ENCODE measurements at regions not wholly inside any gene's neighbourhood (a gene's known extent, or its start where the extent isn't known, plus 50 kb on each side); places are given as distances from the start of the nearest gene placed in this dataset.

GRCh38 chr19:32171719-32172151, 173.7 kb upstream of the ZNF507 start:
- no peak overlapping the region for H3K9ac ChIP-seq (ENCODE audit: low read depth, low read length)
- no peak overlapping the region for H3K27ac ChIP-seq (ENCODE audit: low read depth, low read length)
- no peak overlapping the region for H3K4me3 ChIP-seq (ENCODE audit: low read depth, low read length)
- H3K36me3 ChIP-seq (ENCODE audit: control insufficient read depth, insufficient read depth, low read length): no peaks in the 10 kb centered on the region
- H3K4me1 ChIP-seq (ENCODE audit: control insufficient read depth, insufficient read depth, low read length): peaks cover 7% of the 10 kb centered on the region; the same call in 1 of the 2 replicates
- H3K9me3 ChIP-seq (ENCODE audit: control insufficient read depth, insufficient read depth, low read length): no peaks in the 10 kb centered on the region
- H3K27me3 ChIP-seq (ENCODE audit: control insufficient read depth, insufficient read depth, low read length): no peaks in the 10 kb centered on the region

DNA sequence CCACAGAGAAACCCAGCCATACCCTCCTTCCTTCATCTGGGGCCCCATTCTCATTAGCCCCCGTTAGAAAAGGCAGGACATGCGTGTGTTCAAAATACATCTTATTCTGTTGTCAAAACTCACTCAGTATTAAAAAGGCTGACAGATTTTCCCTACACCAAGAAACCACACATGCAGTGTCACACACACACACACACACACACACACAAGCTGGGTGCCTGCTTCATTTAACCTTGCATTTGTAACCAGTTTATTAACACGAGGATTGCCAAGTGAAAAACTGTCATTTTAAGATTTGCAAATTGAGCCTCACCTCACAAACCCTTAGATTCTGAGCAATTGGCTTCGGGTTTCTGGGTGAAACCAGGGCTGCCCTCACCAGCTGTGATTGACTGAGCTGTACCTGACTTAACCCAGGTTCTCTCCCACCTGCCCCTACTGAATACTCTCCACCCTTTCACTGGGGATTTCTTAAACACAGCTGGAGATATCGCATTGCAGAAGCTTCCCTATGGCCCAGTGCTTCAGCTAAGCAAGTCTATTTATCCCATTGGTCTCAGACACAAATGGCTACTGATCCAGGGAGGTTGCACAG, 172.7 kb upstream of the ZNF507 start:
- Histone ChIP-seq H3K9ac (ENCODE audit: low read depth, low read length) (no peak overlapping the region), H3K4me3 (ENCODE audit: low read depth, low read length) (no peak overlapping the region), H3K9me3 (ENCODE audit: control insufficient read depth, insufficient read depth, low read length) (no peaks in the 10 kb centered on the region), H3K4me1 (ENCODE audit: control insufficient read depth, insufficient read depth, low read length) (peaks cover 7% of the 10 kb centered on the region; the same call in 1 of the 2 replicates), H3K27me3 (ENCODE audit: control insufficient read depth, insufficient read depth, low read length) (no peaks in the 10 kb centered on the region), H3K36me3 (ENCODE audit: control insufficient read depth, insufficient read depth, low read length) (no peaks in the 10 kb centered on the region), H3K27ac (ENCODE audit: low read depth, low read length) (no peak overlapping the region)

DNA sequence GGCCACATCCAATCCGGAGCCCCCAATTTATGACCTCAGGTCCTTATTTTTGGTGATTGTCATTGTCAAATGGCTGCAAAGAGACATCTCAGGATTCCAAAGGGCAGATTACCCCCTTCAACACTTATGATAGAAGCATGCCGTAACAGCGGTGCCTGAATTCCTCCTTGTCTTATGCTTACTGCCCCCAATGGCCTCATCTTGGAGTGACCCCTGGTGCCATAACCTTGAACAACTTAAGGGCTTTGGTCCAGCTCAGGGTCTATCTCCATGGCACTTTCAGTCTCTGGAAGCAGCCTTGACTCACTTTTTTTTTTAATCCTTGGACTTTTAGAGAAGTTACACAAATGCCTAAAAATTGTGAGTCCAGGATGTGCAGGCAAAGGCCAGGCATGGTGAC, 171.6 kb upstream of the ZNF507 start:
- Histone ChIP-seq H3K4me1 (ENCODE audit: control insufficient read depth, insufficient read depth, low read length) (peaks cover 7% of the 10 kb centered on the region; the same call in 1 of the 2 replicates), H3K27ac (ENCODE audit: low read depth, low read length) (no peak overlapping the region), H3K9ac (ENCODE audit: low read depth, low read length) (no peak overlapping the region)

GRCh38 chr19:32174386-32175113, 170.9 kb upstream of the ZNF507 start:
- H3K4me1 ChIP-seq (ENCODE audit: control insufficient read depth, insufficient read depth, low read length): peaks cover 7% of the 10 kb centered on the region; the same call in 1 of the 2 replicates
- no peak overlapping the region for H3K27ac ChIP-seq (ENCODE audit: low read depth, low read length)
- H3K9me3 ChIP-seq (ENCODE audit: control insufficient read depth, insufficient read depth, low read length): no peaks in the 10 kb centered on the region
- H3K9ac ChIP-seq (ENCODE audit: low read depth, low read length): no peak overlapping the region
- H3K27me3 ChIP-seq (ENCODE audit: control insufficient read depth, insufficient read depth, low read length): no peaks in the 10 kb centered on the region
- no peaks in the 10 kb centered on the region for H3K36me3 ChIP-seq (ENCODE audit: control insufficient read depth, insufficient read depth, low read length)
- H3K4me3 ChIP-seq (ENCODE audit: low read depth, low read length): no peak overlapping the region

More for the DNA sequence above, 171.6 kb upstream of the ZNF507 start:
- Histone ChIP-seq H3K9me3 (ENCODE audit: control insufficient read depth, insufficient read depth, low read length) (no peaks in the 10 kb centered on the region), H3K27me3 (ENCODE audit: control insufficient read depth, insufficient read depth, low read length) (no peaks in the 10 kb centered on the region), H3K36me3 (ENCODE audit: control insufficient read depth, insufficient read depth, low read length) (no peaks in the 10 kb centered on the region), H3K4me3 (ENCODE audit: low read depth, low read length) (no peak overlapping the region)

GRCh38 chr19:32176591-32176990, 168.8 kb upstream of the ZNF507 start:
- H3K36me3 ChIP-seq (ENCODE audit: control insufficient read depth, insufficient read depth, low read length): no peaks in the 10 kb centered on the region
- no peak overlapping the region for H3K27ac ChIP-seq (ENCODE audit: low read depth, low read length)
- H3K4me1 ChIP-seq (ENCODE audit: control insufficient read depth, insufficient read depth, low read length): peaks cover 7% of the 10 kb centered on the region; the same call in 1 of the 2 replicates
- no peak overlapping the region for H3K4me3 ChIP-seq (ENCODE audit: low read depth, low read length)
- H3K9ac ChIP-seq (ENCODE audit: low read depth, low read length): no peak overlapping the region
- H3K9me3 ChIP-seq (ENCODE audit: control insufficient read depth, insufficient read depth, low read length): no peaks in the 10 kb centered on the region
- no peaks in the 10 kb centered on the region for H3K27me3 ChIP-seq (ENCODE audit: control insufficient read depth, insufficient read depth, low read length)

GRCh38 chr19:32177686-32178085, 167.7 kb upstream of the ZNF507 start:
- Histone ChIP-seq H3K9ac (ENCODE audit: low read depth, low read length) (no peak overlapping the region), H3K36me3 (ENCODE audit: control insufficient read depth, insufficient read depth, low read length) (no peaks in the 10 kb centered on the region), H3K9me3 (ENCODE audit: control insufficient read depth, insufficient read depth, low read length) (no peaks in the 10 kb centered on the region), H3K27me3 (ENCODE audit: control insufficient read depth, insufficient read depth, low read length) (no peaks in the 10 kb centered on the region), H3K27ac (ENCODE audit: low read depth, low read length) (no peak overlapping the region), H3K4me1 (ENCODE audit: control insufficient read depth, insufficient read depth, low read length) (no peaks in the 10 kb centered on the region; the same call in 1 of the 2 replicates), H3K4me3 (ENCODE audit: low read depth, low read length) (no peak overlapping the region)

DNA sequence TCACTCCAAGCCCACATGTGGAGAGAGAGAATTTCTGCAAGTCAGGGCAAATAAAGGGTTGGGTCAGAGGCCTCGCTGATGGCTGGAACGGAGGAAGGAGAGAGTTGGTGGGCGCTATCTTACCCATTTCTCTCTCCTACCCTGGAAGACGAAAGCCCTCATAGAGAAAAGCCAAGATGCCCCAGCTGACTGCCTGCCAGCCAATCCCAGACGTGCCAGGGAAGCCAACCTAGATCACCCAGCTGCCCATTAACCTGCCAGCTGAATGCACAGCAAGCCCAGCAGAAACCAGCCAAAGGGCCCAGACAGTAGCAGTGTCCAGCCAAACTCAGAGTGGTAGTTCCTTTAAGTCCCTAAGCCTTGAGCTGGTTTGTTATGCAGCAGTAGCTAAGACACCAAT, 167.0 kb upstream of the ZNF507 start:
- no peaks in the 10 kb centered on the region for H3K9me3 ChIP-seq (ENCODE audit: control insufficient read depth, insufficient read depth, low read length)
- H3K9ac ChIP-seq (ENCODE audit: low read depth, low read length): no peak overlapping the region
- no peaks in the 10 kb centered on the region for H3K27me3 ChIP-seq (ENCODE audit: control insufficient read depth, insufficient read depth, low read length)
- H3K4me1 ChIP-seq (ENCODE audit: control insufficient read depth, insufficient read depth, low read length): no peaks in the 10 kb centered on the region
- no peak overlapping the region for H3K27ac ChIP-seq (ENCODE audit: low read depth, low read length)
- H3K36me3 ChIP-seq (ENCODE audit: control insufficient read depth, insufficient read depth, low read length): no peaks in the 10 kb centered on the region
- H3K4me3 ChIP-seq (ENCODE audit: low read depth, low read length): no peak overlapping the region

GRCh38 chr19:32178956-32179355, 166.5 kb upstream of the ZNF507 start:
- H3K4me1 ChIP-seq (ENCODE audit: control insufficient read depth, insufficient read depth, low read length): no peaks in the 10 kb centered on the region
- no peaks in the 10 kb centered on the region for H3K9me3 ChIP-seq (ENCODE audit: control insufficient read depth, insufficient read depth, low read length)
- H3K27ac ChIP-seq (ENCODE audit: low read depth, low read length): no peak overlapping the region
- H3K9ac ChIP-seq (ENCODE audit: low read depth, low read length): no peak overlapping the region
- H3K27me3 ChIP-seq (ENCODE audit: control insufficient read depth, insufficient read depth, low read length): no peaks in the 10 kb centered on the region
- no peak overlapping the region for H3K4me3 ChIP-seq (ENCODE audit: low read depth, low read length)
- H3K36me3 ChIP-seq (ENCODE audit: control insufficient read depth, insufficient read depth, low read length): no peaks in the 10 kb centered on the region

- Histone ChIP-seq H3K4me1 (ENCODE audit: control insufficient read depth, insufficient read depth, low read length) (no peaks in the 10 kb centered on the region), H3K27me3 (ENCODE audit: control insufficient read depth, insufficient read depth, low read length) (no peaks in the 10 kb centered on the region), H3K9me3 (ENCODE audit: control insufficient read depth, insufficient read depth, low read length) (no peaks in the 10 kb centered on the region), H3K4me3 (ENCODE audit: low read depth, low read length) (no peak overlapping the region), H3K27ac (ENCODE audit: low read depth, low read length) (no peak overlapping the region), H3K36me3 (ENCODE audit: control insufficient read depth, insufficient read depth, low read length) (no peaks in the 10 kb centered on the region), H3K9ac (ENCODE audit: low read depth, low read length) (no peak overlapping the region)
Measured at GRCh38 chr19:32181216-32181920, 164.0 kb upstream of the ZNF507 start.

DNA sequence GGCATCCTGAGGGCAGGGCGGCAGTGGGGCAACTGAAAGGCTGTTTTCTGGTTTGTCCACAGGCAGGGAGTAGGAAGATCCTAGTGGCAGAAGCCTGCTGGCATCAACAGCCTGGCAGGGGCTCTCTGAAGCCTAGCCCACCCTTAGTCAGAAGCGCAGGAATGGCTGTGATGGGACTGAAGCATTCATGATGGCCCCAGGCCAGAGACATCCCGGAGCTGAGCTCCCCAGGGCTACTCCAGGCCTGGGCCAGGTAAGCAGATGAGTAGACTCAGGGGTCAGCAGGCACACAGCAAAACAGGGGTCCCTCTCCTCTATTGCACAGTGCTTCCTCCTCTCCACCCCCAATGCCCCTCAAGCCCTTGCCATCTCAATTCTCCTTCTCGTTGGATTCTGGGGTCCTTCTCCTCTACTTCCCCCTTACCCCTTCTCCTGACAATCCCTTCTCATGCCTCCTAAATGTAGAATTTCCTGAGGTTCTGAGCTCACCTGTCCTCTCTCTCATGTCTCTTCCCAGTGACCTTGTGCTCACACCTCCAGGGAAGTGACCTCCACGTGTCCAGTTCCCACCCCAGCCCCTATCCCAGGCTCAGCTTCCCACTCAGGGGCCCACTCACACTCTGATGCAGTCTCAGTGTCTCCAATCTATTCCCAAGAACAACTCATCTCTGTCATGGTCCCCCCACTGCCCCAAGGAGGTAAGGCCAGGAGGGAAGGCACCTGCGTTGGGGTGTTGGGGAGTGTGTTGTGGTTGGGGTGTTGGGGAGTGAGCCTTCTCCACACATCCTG, 158.7 kb upstream of the ZNF507 start:
- Histone ChIP-seq H3K4me1 (ENCODE audit: control insufficient read depth, insufficient read depth, low read length) (no peaks in the 10 kb centered on the region), H3K27ac (ENCODE audit: low read depth, low read length) (no peak overlapping the region), H3K36me3 (ENCODE audit: control insufficient read depth, insufficient read depth, low read length) (no peaks in the 10 kb centered on the region), H3K9me3 (ENCODE audit: control insufficient read depth, insufficient read depth, low read length) (no peaks in the 10 kb centered on the region), H3K27me3 (ENCODE audit: control insufficient read depth, insufficient read depth, low read length) (no peaks in the 10 kb centered on the region), H3K9ac (ENCODE audit: low read depth, low read length) (no peak overlapping the region), H3K4me3 (ENCODE audit: low read depth, low read length) (no peak overlapping the region)

All from HUES48 (cell line).